Hepatocyte (in vitro differentiated cells): ENCODE measurements at regions not wholly inside any gene's neighbourhood (a gene's known extent, or its start where the extent isn't known, plus 50 kb on each side); places are given as distances from the start of the nearest gene placed in this dataset.

Experiments used
- DNase-seq: peaks from one replicate; pipeline ENCODE4 v3.0.0-alpha.2; 2016; ENCODE audit warnings: low spot score
- H2AFZ ChIP-seq: fragments of 200-600 bp; sonication (generic); 2 replicates; pipeline ENCODE4 v1.6.0; 2016; ENCODE audit warnings: antibody characterized with exemption, mild to moderate bottlenecking
- H3K27ac ChIP-seq: fragments of 200-600 bp; sonication (generic); 2 replicates; pipeline ENCODE4 v1.5.1; 2016; ENCODE audit warnings: mild to moderate bottlenecking
- H3K27me3 ChIP-seq: fragments of 200-600 bp; sonication (generic); 2 replicates; pipeline ENCODE4 v1.6.1; 2016
- H3K36me3 ChIP-seq: fragments of 200-600 bp; sonication (generic); replicated peaks from 2 replicates; pipeline ENCODE4 v1.5.1; 2016; ENCODE audit warnings: low read depth; ENCODE audit not compliant: insufficient read depth
- H3K4me1 ChIP-seq: fragments of 200-600 bp; sonication (generic); 2 replicates; pipeline ENCODE4 v1.5.1; 2016; ENCODE audit warnings: mild to moderate bottlenecking, moderate library complexity; ENCODE audit not compliant: insufficient read depth
- H3K4me2 ChIP-seq: fragments of 200-600 bp; sonication (generic); 2 replicates; pipeline ENCODE4 v1.6.0; 2016
- H3K4me3 ChIP-seq: fragments of 200-600 bp; sonication (generic); 2 replicates; pipeline ENCODE4 v1.5.1; 2016; ENCODE audit warnings: mild to moderate bottlenecking
- H3K79me2 ChIP-seq: fragments of 200-600 bp; sonication (generic); 2 replicates; pipeline ENCODE4 v1.6.0; 2017; ENCODE audit warnings: mild to moderate bottlenecking
- H3K9me2 ChIP-seq: fragments of 200-600 bp; sonication (generic); replicated peaks from 2 replicates; pipeline ENCODE4 v1.6.0; 2017; ENCODE audit warnings: mild to moderate bottlenecking; ENCODE audit not compliant: insufficient read depth
- H3K9me3 ChIP-seq: fragments of 200-600 bp; sonication (generic); 2 replicates; pipeline ENCODE4 v1.5.1; 2016; ENCODE audit warnings: low read depth, mild to moderate bottlenecking
- H4K20me1 ChIP-seq: fragments of 200-600 bp; sonication (generic); 2 replicates; pipeline ENCODE4 v1.6.0; 2016; ENCODE audit warnings: mild to moderate bottlenecking; ENCODE audit not compliant: insufficient read depth, poor library complexity, severe bottlenecking
- EZH2 ChIP-seq: fragments of 200-600 bp; sonication (generic); IDR thresholded peaks from 2 replicates; pipeline ENCODE4 v1.6.1; 2016; ENCODE audit warnings: antibody characterized with exemption, mild to moderate bottlenecking, borderline replicate concordance
- EZH2phosphoT487 ChIP-seq: fragments of 200-600 bp; sonication (generic); IDR thresholded peaks from one replicate; pipeline ENCODE4 v1.6.1; 2018; ENCODE audit warnings: antibody characterized with exemption, mild to moderate bottlenecking, low read depth, moderate library complexity; ENCODE audit not compliant: unreplicated experiment, severe bottlenecking
- WGBS: methylation state at CpG from one replicate; pipeline ENCODE4 v1.1.6; 2016; ENCODE audit warnings: low lambda C conversion rate; ENCODE audit errors: missing lambda C conversion rate; 5-methylcytosine and 5-hydroxymethylcytosine counted together
- TF ChIP-seq, protein P1 (sequence below): fragments of 200-600 bp; sonication (generic); IDR thresholded peaks from 2 replicates; pipeline ENCODE4 v1.5.1; 2016; ENCODE audit warnings: antibody characterized with exemption, mild to moderate bottlenecking; ENCODE audit not compliant: poor library complexity

DNA sequence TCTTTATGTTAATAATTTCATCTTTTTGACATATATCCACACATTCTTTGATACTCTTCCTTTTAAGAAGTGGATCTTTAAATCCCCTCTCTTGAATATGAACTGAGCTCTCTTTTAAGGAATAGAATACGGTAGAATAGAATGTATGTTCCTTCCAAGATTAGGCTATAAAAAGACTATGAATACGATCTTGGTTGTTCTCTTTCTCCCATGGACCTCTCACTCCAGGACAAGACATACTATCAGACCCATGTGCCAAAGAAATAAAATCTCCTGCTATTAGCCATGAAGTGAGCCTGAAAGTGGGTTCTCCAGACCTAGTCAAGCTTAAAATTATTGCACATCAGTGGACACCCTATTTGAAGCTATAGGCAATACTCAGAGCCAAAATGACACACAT lies 392.2 kb upstream of the ANO3 start:
- Histone ChIP-seq H3K27ac (no peak overlapping the region), H3K4me2 (no peak overlapping the region), H3K4me1 (no peaks in the 10 kb centered on the region), H3K9me2 (no peaks in the 10 kb centered on the region), H3K9me3 (no peaks in the 10 kb centered on the region), H4K20me1 (no peaks in the 10 kb centered on the region), H3K36me3 (no peaks in the 10 kb centered on the region), H3K4me3 (no peak overlapping the region), H3K27me3 (no peaks in the 10 kb centered on the region), H3K79me2 (no peaks in the 10 kb centered on the region), H2AFZ (no peak overlapping the region)
- no peak for DNase-seq
- WGBS, result 93% methylated on average over 2 of the region's 2 CpGs
- TF ChIP-seq EZH2phosphoT487 (no peak), EZH2 (no peak)
- TF ChIP-seq, protein P1, sequence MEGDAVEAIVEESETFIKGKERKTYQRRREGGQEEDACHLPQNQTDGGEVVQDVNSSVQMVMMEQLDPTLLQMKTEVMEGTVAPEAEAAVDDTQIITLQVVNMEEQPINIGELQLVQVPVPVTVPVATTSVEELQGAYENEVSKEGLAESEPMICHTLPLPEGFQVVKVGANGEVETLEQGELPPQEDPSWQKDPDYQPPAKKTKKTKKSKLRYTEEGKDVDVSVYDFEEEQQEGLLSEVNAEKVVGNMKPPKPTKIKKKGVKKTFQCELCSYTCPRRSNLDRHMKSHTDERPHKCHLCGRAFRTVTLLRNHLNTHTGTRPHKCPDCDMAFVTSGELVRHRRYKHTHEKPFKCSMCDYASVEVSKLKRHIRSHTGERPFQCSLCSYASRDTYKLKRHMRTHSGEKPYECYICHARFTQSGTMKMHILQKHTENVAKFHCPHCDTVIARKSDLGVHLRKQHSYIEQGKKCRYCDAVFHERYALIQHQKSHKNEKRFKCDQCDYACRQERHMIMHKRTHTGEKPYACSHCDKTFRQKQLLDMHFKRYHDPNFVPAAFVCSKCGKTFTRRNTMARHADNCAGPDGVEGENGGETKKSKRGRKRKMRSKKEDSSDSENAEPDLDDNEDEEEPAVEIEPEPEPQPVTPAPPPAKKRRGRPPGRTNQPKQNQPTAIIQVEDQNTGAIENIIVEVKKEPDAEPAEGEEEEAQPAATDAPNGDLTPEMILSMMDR, result no peak

DNA sequence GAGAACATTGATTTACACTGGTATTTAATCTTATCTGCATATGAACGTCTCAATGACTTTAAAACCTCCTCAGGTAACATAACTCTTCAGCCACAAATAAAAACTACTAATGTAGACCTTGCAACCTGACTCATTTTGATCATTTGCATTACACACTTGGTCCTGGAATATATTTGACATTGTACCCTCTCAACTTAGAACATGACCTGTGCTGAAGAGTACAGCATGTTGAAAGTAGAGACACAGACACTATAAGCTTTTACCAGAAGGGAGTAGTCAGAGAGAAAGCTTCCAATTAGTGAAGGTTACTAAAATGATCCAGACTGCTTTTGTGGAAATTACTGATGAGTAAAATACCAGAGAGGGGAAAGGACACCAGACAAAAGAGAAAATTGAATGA lies 390.6 kb upstream of the ANO3 start:
- no peak for TF ChIP-seq EZH2phosphoT487
- TF ChIP-seq, protein P1, result no peak
- TF ChIP-seq EZH2, result no peak
- no peak overlapping the region for H2AFZ ChIP-seq
- no peak overlapping the region for H3K27ac ChIP-seq
- H3K79me2 ChIP-seq, result no peaks in the 10 kb centered on the region
- no peaks in the 10 kb centered on the region for H3K9me2 ChIP-seq
- H3K36me3 ChIP-seq, result no peaks in the 10 kb centered on the region
- H3K4me2 ChIP-seq, result no peak overlapping the region
- H3K4me3 ChIP-seq, result no peak overlapping the region
- no peak for DNase-seq
- H3K9me3 ChIP-seq, result no peaks in the 10 kb centered on the region
- H3K4me1 ChIP-seq, result no peaks in the 10 kb centered on the region
- H3K27me3 ChIP-seq, result no peaks in the 10 kb centered on the region
- 59% methylated on average over 1 of the region's 1 CpG for WGBS
- no peaks in the 10 kb centered on the region for H4K20me1 ChIP-seq

DNA sequence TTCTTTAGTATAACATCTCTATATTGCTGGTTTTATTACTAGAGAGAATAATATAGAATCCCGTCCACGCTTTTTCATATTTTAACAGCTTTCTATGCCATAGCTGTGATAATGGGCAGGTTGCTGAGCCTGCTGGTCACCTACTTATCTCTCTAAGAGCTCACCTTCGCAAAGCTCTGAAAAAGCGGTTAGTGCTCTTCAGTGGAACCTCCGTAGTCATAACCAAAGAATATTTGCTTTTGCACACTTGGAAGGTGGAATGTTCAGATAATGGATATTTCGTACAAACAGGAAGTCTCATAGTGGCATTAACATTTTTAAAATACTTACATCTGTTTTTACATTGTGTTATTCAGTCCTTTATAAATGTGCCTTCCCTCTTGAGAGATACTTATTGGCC lies 388.9 kb upstream of the ANO3 start:
- no peaks in the 10 kb centered on the region for H3K4me1 ChIP-seq
- WGBS, result 85% methylated on average over 6 of the region's 6 CpGs
- H3K9me2 ChIP-seq, result no peaks in the 10 kb centered on the region
- no peaks in the 10 kb centered on the region for H3K27me3 ChIP-seq
- no peak overlapping the region for H2AFZ ChIP-seq
- H3K79me2 ChIP-seq, result no peaks in the 10 kb centered on the region
- no peak for DNase-seq
- no peak overlapping the region for H3K4me3 ChIP-seq
- no peak overlapping the region for H3K27ac ChIP-seq
- H3K36me3 ChIP-seq, result no peaks in the 10 kb centered on the region
- H4K20me1 ChIP-seq, result no peaks in the 10 kb centered on the region
- no peak overlapping the region for H3K4me2 ChIP-seq
- H3K9me3 ChIP-seq, result no peaks in the 10 kb centered on the region
- TF ChIP-seq EZH2 (no peak), EZH2phosphoT487 (no peak)
- TF ChIP-seq, protein P1, result no peak
